NCI-H187 treated with DMSO at 0.1 percent for 48 hours (cell line): ENCODE measurements at regions not wholly inside any gene's neighbourhood (a gene's known extent, or its start where the extent isn't known, plus 50 kb on each side); places are given as distances from the start of the nearest gene placed in this dataset.

Source experiments
- DNase-seq: peaks from one replicate; lab custom pipeline; 2025; lab: John Stamatoyannopoulos, UW

DNA sequence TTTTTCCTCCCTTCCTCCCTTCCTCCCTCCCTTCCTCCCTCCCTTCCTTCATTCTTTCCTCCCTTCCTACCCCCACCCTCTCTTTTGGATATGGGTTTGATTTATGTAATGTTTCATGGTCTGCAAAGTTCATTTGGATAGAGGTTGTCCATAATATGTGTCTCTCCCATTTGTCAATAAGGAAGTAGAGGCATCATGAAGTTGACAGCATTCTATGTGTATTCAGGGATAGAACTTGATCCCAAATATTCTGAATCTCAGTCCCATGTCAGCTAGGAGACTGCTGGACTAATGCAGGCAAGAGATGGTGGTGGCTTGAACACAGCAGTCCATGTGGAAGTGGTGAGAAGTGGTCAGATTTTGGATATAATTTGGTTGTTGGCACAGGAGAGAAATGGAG lies 90.7 kb upstream of the SLC6A6 start:
- no peak for DNase-seq

- DNase-seq = no peak
These were observed 90.0 kb upstream of the SLC6A6 start for GRCh38 chr3:14312375-14312774.

DNA sequence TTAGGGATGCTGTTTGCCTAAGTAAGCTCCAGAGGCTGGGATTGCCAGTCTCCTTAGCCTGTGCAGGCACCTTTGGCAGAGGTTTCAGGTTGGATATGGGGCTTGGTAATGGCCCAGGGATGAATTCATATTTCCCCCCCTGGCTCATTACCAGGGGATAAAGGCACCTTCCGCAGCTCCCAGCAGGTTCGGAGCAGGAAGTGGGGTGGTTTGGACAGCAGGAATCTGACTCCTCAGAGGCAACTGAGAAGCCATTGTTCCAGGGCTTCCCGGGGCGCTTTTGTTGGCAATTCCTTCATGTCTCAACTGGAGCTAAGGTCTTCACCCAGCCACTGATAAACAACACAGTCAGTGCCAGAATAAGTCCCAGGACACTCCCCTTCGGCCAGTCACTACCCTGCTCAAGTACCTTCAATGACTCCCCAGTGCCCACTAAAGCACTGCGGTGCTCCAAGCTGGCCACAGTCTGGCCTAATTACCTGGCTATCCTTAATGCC lies 85.3 kb upstream of the SLC6A6 start:
- DNase-seq = no peak

DNA sequence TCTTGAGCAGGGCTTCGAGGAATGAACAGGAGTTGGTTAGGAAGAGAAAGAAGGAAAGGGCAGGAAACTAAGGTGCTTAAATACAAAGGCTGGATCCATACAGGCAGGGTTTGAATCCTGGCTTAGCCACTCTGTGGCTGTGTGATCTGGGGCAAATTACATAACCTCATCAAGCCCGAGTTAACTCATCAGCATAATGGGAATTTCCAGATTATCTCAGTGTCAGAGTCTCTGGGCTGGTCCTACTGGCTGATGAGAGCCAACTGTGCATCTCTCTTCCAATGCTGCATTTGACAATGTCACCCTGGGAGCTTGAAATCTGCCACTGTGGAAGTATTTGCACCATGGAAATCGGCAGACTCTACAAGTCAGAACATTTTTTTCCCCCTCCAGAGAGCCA lies 83.8 kb upstream of the SLC6A6 start:
- DNase-seq = no peak

DNA sequence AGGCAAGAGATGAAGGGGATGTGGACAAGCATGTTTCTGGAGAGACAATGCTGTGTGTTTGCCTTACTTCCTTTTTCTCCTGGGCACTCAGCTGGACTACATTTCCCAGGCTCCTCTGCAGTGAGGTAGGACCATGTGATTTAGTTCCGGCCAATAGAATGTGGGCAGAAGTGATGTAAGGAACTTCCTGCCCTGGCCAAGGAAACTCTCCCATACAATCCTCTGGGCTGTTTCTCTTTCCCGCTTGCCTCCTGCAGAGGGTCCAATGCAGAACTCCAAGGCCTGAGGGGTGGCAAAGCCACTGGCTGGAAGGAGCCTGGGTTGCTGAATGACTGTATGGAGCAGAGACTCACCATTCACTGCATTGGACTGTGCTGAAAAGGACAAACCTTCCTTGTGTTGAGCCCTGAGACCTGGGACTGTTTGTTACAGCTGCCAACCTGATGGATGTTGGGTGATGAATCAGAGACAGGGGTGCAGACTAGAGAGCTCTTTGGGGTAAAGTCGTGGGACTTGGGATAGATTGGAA lies 82.7 kb upstream of the SLC6A6 start:
- DNase-seq = no peak

GRCh38 chr3:14320219-14320618 lies 82.2 kb upstream of the SLC6A6 start:
- DNase-seq = no peak

DNA sequence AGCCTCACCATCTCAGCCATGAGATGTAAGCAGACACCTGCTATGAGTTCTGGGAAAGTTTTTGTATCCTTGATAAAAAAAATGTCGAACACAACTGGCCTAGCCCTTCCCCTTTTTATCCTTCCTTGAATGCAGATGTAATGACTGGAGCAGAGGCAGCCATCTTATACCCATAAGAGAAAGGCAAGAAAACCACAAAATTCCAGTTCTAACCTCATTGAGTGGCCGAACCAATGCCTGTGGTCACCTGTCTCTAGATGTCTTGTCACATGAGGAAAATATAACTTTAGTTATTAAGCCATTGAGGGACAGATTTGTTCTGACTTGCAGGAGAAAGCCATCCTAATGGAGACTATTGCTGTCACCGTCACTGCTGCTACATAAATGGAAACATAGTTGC lies 80.4 kb upstream of the SLC6A6 start:
- DNase-seq = no peak

DNA sequence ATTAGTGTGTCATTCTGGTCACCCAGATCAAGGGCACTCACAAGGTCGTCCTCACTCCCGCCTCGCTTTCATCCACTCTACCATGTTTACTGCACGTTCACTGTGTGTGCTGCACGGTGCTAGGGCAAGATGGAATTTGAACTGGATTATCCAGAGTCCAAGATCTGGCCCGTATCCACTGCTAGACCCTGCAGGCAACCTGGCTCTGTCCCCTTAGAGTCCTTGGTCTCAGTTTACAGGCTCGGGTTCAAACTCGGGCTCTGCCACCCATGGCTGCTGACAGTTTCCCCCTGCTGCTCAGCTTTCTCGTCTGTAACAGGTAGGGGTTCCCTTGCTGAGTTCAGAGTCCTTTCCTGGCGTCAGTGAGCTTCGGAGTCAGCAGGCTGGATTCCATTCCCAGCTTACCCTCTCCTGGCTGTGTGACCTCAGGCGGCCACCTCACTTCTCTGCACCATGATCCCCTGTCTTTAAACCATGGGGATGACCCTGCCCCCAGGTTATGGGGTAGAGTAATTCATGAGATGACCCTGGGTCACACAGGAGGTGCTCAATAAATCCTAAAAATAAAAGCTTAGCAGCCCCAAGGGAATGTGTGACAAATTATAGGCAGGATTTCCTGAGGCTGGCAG lies 79.6 kb upstream of the SLC6A6 start:
- DNase-seq = no peak

- no peak for DNase-seq
These were observed 78.8 kb upstream of the SLC6A6 start for GRCh38 chr3:14323401-14324223.

DNA sequence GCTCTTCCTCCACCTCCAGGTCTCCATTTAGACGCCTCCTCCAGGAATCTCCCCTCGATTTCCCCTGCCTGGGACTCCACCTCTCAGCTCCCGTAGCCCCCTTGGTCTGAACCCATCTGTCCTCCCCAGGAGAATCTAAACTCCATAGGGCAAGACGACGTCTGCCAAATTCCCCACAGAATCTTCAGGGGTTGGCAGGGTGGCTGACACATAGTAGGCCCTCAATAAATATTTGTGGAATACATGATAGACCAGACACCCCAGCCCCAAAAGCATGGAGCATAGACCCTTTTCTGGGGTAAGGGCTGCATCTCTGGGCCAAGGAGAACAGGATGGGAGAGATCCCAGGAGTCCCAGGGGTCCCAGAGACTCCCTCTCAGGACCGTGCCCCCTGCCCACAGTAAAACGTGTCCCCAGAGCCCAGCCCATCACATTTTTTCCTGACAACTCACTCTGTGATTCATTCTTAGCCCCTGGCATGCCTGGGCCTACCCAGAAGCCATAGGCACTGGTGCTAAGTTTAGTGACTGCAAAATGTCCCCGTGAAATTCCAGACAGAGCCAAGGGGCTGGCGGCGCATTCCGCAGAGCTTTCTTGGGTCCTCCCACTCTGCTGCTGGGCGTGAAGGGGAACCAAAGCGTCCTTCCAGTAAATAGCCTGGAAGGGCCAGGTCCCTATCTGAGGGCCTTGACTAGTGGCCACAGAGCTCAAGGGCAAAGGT lies 78.0 kb upstream of the SLC6A6 start:
- no peak for DNase-seq

- no peak for DNase-seq
These were observed 74.0 kb upstream of the SLC6A6 start for GRCh38 chr3:14328422-14328821.

DNA sequence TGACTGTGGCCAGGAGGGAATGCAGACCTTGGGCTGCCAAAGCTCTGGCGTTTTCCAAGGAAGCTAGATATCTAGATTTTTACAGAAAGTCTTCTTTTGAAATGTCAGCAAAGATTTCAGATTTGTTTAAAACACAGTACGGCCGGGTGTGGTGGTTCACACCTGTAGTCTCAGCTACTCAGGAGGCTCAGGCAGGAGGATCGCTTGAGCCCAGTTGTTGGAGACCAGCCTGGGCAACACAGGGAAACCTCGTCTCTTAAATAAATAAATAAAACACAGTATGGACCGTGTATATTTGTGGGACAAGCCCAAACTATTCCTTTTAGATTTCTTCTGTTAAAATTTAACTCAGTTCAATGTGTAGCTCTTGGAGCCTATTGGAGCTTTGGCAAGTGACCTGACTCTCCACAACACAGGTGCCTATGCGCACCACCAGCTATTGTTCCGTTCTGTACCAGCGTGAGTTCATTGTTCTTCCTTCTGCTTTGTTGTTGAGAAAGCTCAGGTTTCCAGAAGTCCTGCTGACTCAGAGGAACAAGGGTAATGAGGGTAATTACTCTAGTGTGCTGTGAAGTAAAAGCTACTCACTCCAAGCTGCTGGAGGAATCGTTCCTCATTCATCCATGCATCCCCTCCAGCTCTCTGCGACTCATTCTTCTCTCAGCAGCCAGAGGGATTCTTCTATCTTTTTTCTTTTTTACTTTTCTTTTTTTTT lies 73.1 kb upstream of the SLC6A6 start:
- peak; percentile 4 for DNase-seq

- no peak for DNase-seq
These were observed 72.6 kb upstream of the SLC6A6 start for GRCh38 chr3:14329842-14330241.

GRCh38 chr3:14330508-14330907 lies 71.9 kb upstream of the SLC6A6 start:
- no peak for DNase-seq

DNA sequence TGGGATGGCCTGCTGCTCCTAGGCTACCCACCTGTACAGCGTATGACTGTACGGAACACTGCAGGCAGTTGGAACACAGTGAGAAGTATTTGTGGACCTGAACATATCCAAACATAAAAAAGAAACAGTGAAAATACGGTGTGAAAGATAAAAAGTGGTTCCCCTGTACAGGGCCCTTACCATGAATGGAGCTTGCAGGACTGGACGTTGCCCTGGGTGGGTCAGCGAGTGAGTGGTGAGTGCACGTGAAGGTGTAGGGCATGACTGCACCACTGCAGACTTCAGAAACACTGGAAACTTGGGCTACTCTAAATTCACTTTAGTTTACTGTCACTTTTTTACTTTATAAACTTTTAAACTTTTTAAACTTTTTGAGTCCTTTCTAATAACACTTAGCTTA lies 71.2 kb upstream of the SLC6A6 start:
- no peak for DNase-seq

- DNase-seq = no peak
These were observed 70.0 kb upstream of the SLC6A6 start for GRCh38 chr3:14332392-14332791.

GRCh38 chr3:14333215-14333614 lies 69.2 kb upstream of the SLC6A6 start:
- DNase-seq = no peak

DNA sequence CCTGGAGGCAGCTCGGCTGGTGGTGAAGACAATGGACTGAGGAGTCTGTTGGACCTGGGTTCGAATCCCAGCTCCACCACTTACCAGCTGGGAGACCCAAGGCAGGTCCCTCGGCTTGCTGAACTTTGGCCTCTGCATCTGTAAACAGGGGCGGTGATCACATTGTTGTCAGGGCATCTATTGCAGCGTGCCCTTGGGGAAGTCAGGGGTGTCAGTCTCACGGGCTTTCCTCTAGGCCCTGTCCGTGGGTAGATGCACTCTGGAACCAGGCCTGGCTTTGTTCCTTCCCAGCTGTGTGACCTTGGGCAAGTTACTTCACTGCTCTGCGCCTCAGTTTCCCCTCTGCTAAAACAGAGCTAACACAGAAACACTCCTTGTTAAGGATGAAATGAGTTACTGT lies 68.8 kb upstream of the SLC6A6 start:
- DNase-seq = no peak

DNA sequence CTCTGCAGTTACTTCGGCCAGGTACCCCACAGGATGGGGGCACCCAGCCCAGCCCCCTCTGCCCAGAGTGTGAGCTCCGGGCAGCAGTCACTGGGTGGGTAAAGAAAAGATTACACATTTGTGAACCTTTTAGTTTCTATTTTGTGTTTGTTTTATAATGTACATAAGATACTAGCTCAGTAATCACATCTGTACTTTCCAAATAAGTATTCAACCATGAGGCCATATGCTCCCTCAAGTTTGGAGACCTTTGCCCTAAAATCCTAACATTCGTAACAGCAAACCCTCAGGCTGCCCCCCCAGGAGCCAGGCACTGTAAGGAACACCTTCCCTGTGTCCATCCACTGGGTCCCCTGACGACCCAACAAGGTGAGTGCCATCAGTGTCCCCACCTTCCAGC lies 68.3 kb upstream of the SLC6A6 start:
- DNase-seq = no peak

DNA sequence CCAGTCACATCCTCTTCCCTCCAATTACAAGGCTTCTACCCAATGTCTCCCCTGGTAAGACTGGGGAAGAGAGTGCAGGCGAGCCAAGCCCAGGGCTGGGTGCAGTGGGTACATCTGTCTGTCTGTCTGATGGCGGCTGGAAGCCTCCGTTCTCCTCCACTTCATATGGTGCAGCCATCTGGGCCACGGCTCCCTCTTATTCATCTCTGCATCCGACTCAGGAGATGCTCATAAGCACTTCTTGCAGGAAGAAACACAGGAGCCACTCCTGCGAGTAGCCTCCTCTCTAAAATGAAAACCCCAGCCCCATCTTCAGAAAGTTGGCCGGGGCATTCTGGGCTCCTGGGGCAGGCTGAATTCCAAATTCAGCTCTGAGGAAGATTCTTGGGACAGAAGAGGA lies 67.5 kb upstream of the SLC6A6 start:
- DNase-seq = no peak

GRCh38 chr3:14335774-14336748 lies 66.3 kb upstream of the SLC6A6 start:
- DNase-seq = no peak
